H9 (cell line): ENCODE measurements at regions not wholly inside any gene's neighbourhood (a gene's known extent, or its start where the extent isn't known, plus 50 kb on each side); places are given as distances from the start of the nearest gene placed in this dataset.

Source experiments
- DNase-seq: peaks from one replicate; pipeline ENCODE4 v3.0.0-alpha.2; 2017
- H2AFZ ChIP-seq: one replicate; pipeline ENCODE4 v1.6.1; 2013; ENCODE audit warnings: mild to moderate bottlenecking, low read length, control low read depth, moderate library complexity
- H2AK5ac ChIP-seq: 2 replicates; pipeline ENCODE4 v1.6.1; 2013; ENCODE audit warnings: low read length, control low read depth, mixed read lengths; ENCODE audit not compliant: insufficient read length
- H2BK120ac ChIP-seq: one replicate; pipeline ENCODE4 v1.6.1; 2013; ENCODE audit warnings: low read depth, mild to moderate bottlenecking, low read length, control low read depth, inconsistent platforms; ENCODE audit not compliant: poor library complexity, severe bottlenecking
- H2BK12ac ChIP-seq: 2 replicates; pipeline ENCODE4 v1.6.1; 2013; ENCODE audit warnings: low read length, control low read depth, mixed read lengths, low read depth; ENCODE audit not compliant: insufficient read length
- H2BK15ac ChIP-seq: 2 replicates; pipeline ENCODE4 v1.6.1; 2013; ENCODE audit warnings: low read depth, low read length, control low read depth
- H2BK20ac ChIP-seq: one replicate; pipeline ENCODE4 v1.6.1; 2013; ENCODE audit warnings: low read depth, mild to moderate bottlenecking, low read length, control low read depth, inconsistent platforms; ENCODE audit not compliant: poor library complexity, severe bottlenecking
- H2BK5ac ChIP-seq: 2 replicates; pipeline ENCODE4 v1.6.1; 2013; ENCODE audit warnings: low read length, control low read depth, mixed read lengths; ENCODE audit not compliant: insufficient read length
- H3K14ac ChIP-seq: 2 replicates; pipeline ENCODE4 v1.6.1; 2013; ENCODE audit warnings: low read length, control low read depth; ENCODE audit not compliant: insufficient read depth
- H3K18ac ChIP-seq: 2 replicates; pipeline ENCODE4 v1.6.1; 2013; ENCODE audit warnings: low read depth, mild to moderate bottlenecking, mixed read lengths, low read length, control low read depth; ENCODE audit not compliant: insufficient read length
- H3K23ac ChIP-seq: 2 replicates; pipeline ENCODE4 v1.6.1; 2013; ENCODE audit warnings: low read length, control low read depth, mixed read lengths, low read depth; ENCODE audit not compliant: insufficient read length
- H3K23me2 ChIP-seq: 2 replicates; pipeline ENCODE4 v1.6.1; 2013; ENCODE audit warnings: low read depth, mild to moderate bottlenecking, mixed read lengths, low read length, control low read depth; ENCODE audit not compliant: insufficient read length, poor library complexity, severe bottlenecking
- H3K27ac ChIP-seq: 2 replicates; pipeline ENCODE4 v1.5.1; 2013; ENCODE audit warnings: low read length, control low read depth, mixed read lengths, low read depth; ENCODE audit not compliant: insufficient read length
- H3K27me3 ChIP-seq: 2 replicates; pipeline ENCODE4 v1.6.1; 2013; ENCODE audit warnings: low read length, control low read depth, inconsistent platforms; ENCODE audit not compliant: insufficient read depth
- H3K4ac ChIP-seq: 2 replicates; pipeline ENCODE4 v1.6.1; 2013; ENCODE audit warnings: low read depth, mild to moderate bottlenecking, control low read depth, inconsistent platforms, low read length, moderate library complexity
- H3K4me1 ChIP-seq: 2 replicates; pipeline ENCODE4 v1.6.1; 2013; ENCODE audit warnings: low read length, control low read depth, inconsistent platforms; ENCODE audit not compliant: insufficient read depth
- H3K4me2 ChIP-seq: 2 replicates; pipeline ENCODE4 v1.6.1; 2013; ENCODE audit warnings: low read length, control low read depth, mixed read lengths; ENCODE audit not compliant: insufficient read length, insufficient read depth
- H3K56ac ChIP-seq: 2 replicates; pipeline ENCODE4 v1.6.1; 2013; ENCODE audit warnings: low read depth, mild to moderate bottlenecking, mixed read lengths, low read length, control low read depth; ENCODE audit not compliant: insufficient read length
- H3K79me1 ChIP-seq: 2 replicates; pipeline ENCODE4 v1.6.1; 2013; ENCODE audit warnings: low read depth, mild to moderate bottlenecking, moderate library complexity, low read length, control low read depth, inconsistent platforms; ENCODE audit not compliant: insufficient read depth, poor library complexity, severe bottlenecking
- H3K79me2 ChIP-seq: 2 replicates; pipeline ENCODE4 v1.6.1; 2013; ENCODE audit warnings: low read length, control low read depth, inconsistent platforms; ENCODE audit not compliant: insufficient read depth
- H3K9ac ChIP-seq: 2 replicates; pipeline ENCODE4 v1.6.1; 2013; ENCODE audit warnings: low read length, control low read depth, mixed read lengths; ENCODE audit not compliant: insufficient read length; ENCODE audit errors: extremely low read depth
- H3K9me3 ChIP-seq: one replicate; pipeline ENCODE4 v1.6.1; 2013; ENCODE audit warnings: low read depth, low read length, inconsistent platforms; ENCODE audit not compliant: control insufficient read depth
- H3T11ph ChIP-seq: one replicate; pipeline ENCODE4 v1.6.1; 2013; ENCODE audit warnings: mild to moderate bottlenecking, low read length, control low read depth, inconsistent platforms
- H4K20me1 ChIP-seq: one replicate; pipeline ENCODE4 v1.6.1; 2013; ENCODE audit not compliant: control insufficient read depth, insufficient read length, insufficient read depth
- H4K5ac ChIP-seq: 2 replicates; pipeline ENCODE4 v1.6.1; 2013; ENCODE audit warnings: low read depth, mild to moderate bottlenecking, mixed read lengths, low read length, control low read depth; ENCODE audit not compliant: insufficient read length
- H4K8ac ChIP-seq: replicated peaks from 2 replicates; pipeline ENCODE4 v1.6.1; 2013; ENCODE audit warnings: low read length, control low read depth, mixed read lengths, low read depth; ENCODE audit not compliant: insufficient read length
- H4K91ac ChIP-seq: 2 replicates; pipeline ENCODE4 v1.6.1; 2013; ENCODE audit warnings: low read depth, mild to moderate bottlenecking, moderate library complexity, mixed read lengths, low read length, control low read depth; ENCODE audit not compliant: insufficient read length
- H3K27ac Mint-ChIP-seq, 3 experiments: 2 replicates in 2 of 3; 3 replicates in 1 of 3; pipeline ENCODE4 v1.8.0; 2020 to 2021; ENCODE audit warnings: mixed read lengths in 3 of 3, mild to moderate bottlenecking in 1 of 3, moderate library complexity in 1 of 3
- H3K27me3 Mint-ChIP-seq: 2 replicates; pipeline ENCODE4 v1.8.0; 2021; ENCODE audit warnings: low read depth, mild to moderate bottlenecking, moderate library complexity, mixed read lengths
- H3K36me3 Mint-ChIP-seq, 3 experiments: 2 replicates in 2 of 3; 3 replicates in 1 of 3; pipeline ENCODE4 v1.8.0; 2020 to 2021; ENCODE audit warnings: low read depth in 3 of 3, mixed read lengths in 3 of 3; ENCODE audit not compliant: insufficient read depth in 1 of 3
- H3K4me1 Mint-ChIP-seq, 2 experiments: 2 replicates each; pipeline ENCODE4 v1.8.0; 2020; ENCODE audit warnings: mixed read lengths in 2 of 2
- H3K4me3 Mint-ChIP-seq, 2 experiments: 2 replicates in 1 of 2; 3 replicates in 1 of 2; pipeline ENCODE4 v1.8.0; 2020 to 2021; ENCODE audit warnings: mild to moderate bottlenecking in 2 of 2, mixed read lengths in 2 of 2, moderate library complexity in 1 of 2
- H3K9me3 Mint-ChIP-seq, 2 experiments: 2 replicates in 1 of 2; 3 replicates in 1 of 2; pipeline ENCODE4 v1.8.0; 2020; ENCODE audit warnings: mild to moderate bottlenecking in 2 of 2, mixed read lengths in 2 of 2, moderate library complexity in 1 of 2
- CTCF ChIP-seq: fragments of 200-600 bp; sonication (generic); conservative IDR thresholded peaks from 3 replicates; pipeline ENCODE4 v1.8.0; 2021; ENCODE audit warnings: antibody characterized with exemption, mild to moderate bottlenecking
- WGBS: extraction: QIAGEN DNeasy Blood & Tissue Kit; methylation state at CpG from one replicate; pipeline ENCODE4 v1.1.7; 2013; ENCODE audit warnings: missing lambda C conversion rate, low lambda C conversion rate, mixed read lengths; ENCODE audit not compliant: insufficient read length; ENCODE audit errors: extremely low coverage; 5-methylcytosine and 5-hydroxymethylcytosine counted together

GRCh38 chr6:146901940-146902816 lies 302.0 kb upstream of the STXBP5 start:
- no peak overlapping the region for H4K8ac ChIP-seq
- H3K18ac ChIP-seq, result no peak overlapping the region
- no peak overlapping the region for H3K4me2 ChIP-seq
- Mint-ChIP-seq H3K4me1 (peaks cover 4 to 6% of the 10 kb centered on the region in 2 experiments; a peak in 3 of 4 replicates), H3K4me3 (no peak overlapping the region), H3K27me3 (no peaks in the 10 kb centered on the region; the same call in 1 of the 2 replicates), H3K9me3 (no peaks in the 10 kb centered on the region), H3K36me3 (no peaks in the 10 kb centered on the region), H3K27ac (no peak overlapping the region)
- no peak overlapping the region for H2BK120ac ChIP-seq
- no peak overlapping the region for H2BK20ac ChIP-seq
- DNase-seq, result no peak
- H2BK12ac ChIP-seq, result no peak overlapping the region
- H4K5ac ChIP-seq, result no peak overlapping the region
- no peaks in the 10 kb centered on the region for H3K4me1 ChIP-seq
- TF ChIP-seq CTCF, result no peak; the same call in 2 of the 3 replicates
- no peak overlapping the region for H3K56ac ChIP-seq
- H3K9ac ChIP-seq, result no peak overlapping the region
- H2BK15ac ChIP-seq, result no peak overlapping the region
- H2BK5ac ChIP-seq, result no peak overlapping the region
- H2AK5ac ChIP-seq, result no peak overlapping the region
- H3K9me3 ChIP-seq, result no peaks in the 10 kb centered on the region
- H4K20me1 ChIP-seq, result no peaks in the 10 kb centered on the region
- no peak overlapping the region for H3K14ac ChIP-seq
- no peak overlapping the region for H3K4ac ChIP-seq
- no peak overlapping the region for H3K23ac ChIP-seq
- no peaks in the 10 kb centered on the region for H3K27me3 ChIP-seq
- no CpG with 5 or more reads among the region's 6 CpGs for WGBS
- H3K27ac ChIP-seq, result no peak overlapping the region
- H3T11ph ChIP-seq, result no peak overlapping the region
- no peak overlapping the region for H2AFZ ChIP-seq
- H4K91ac ChIP-seq, result no peak overlapping the region
- no peaks in the 10 kb centered on the region for H3K79me2 ChIP-seq
- H3K79me1 ChIP-seq, result no peaks in the 10 kb centered on the region
- no peaks in the 10 kb centered on the region for H3K23me2 ChIP-seq
